Aorta (tissue), 5 donors: ENCODE measurements at regions not wholly inside any gene's neighbourhood (a gene's known extent, or its start where the extent isn't known, plus 50 kb on each side); places are given as distances from the start of the nearest gene placed in this dataset.
A peak's percentile ranks its signal among the peaks of the same experiment; 100 is the strongest.
"Not testable (repeated sequence)": the region's sequence is repeated elsewhere in the genome, so short reads cannot be mapped to it uniquely, and the experiment has no call there.

Source experiments
- ATAC-seq: fragments of 200-7000 bp; cut with Tn5 transposase; one replicate; pipeline ENCODE4 v1.9.1; 2022; ENCODE audit warnings: moderate library complexity; ENCODE audit not compliant: low FRiP score
- DNase-seq, 2 donors: peaks; one replicate each; pipeline ENCODE4 v3.0.0-alpha.2; 2020
- H3K27ac ChIP-seq, 2 donors: one replicate each; pipeline ENCODE4 v1.5.1; 2013; ENCODE audit warnings: low read length in 2 of 2, mild to moderate bottlenecking in 2 of 2, moderate library complexity in 2 of 2, control low read depth in 1 of 2, inconsistent platforms in 1 of 2, low read depth in 1 of 2
- H3K27me3 ChIP-seq, 2 donors: one replicate each; pipeline ENCODE4 v1.6.1; 2013; ENCODE audit warnings: control low read depth in 1 of 2, low read length in 1 of 2, mild to moderate bottlenecking in 1 of 2, moderate library complexity in 1 of 2; ENCODE audit not compliant: insufficient read depth in 2 of 2, control insufficient read depth in 1 of 2
- H3K36me3 ChIP-seq, 2 donors: one replicate each; pipeline ENCODE4 v1.6.1; 2013; ENCODE audit warnings: control low read depth in 1 of 2, low read length in 1 of 2, mild to moderate bottlenecking in 1 of 2; ENCODE audit not compliant: insufficient read depth in 2 of 2, control insufficient read depth in 1 of 2
- H3K4me1 ChIP-seq, 2 donors: one replicate each; pipeline ENCODE4 v1.6.1; 2013; ENCODE audit warnings: low read length in 2 of 2, control low read depth in 1 of 2, mild to moderate bottlenecking in 1 of 2, moderate library complexity in 1 of 2; ENCODE audit not compliant: insufficient read depth in 2 of 2, control insufficient read depth in 1 of 2
- H3K4me3 ChIP-seq, 2 donors: one replicate each; pipeline ENCODE4 v1.5.1; 2013; ENCODE audit warnings: low read length in 2 of 2, control low read depth in 1 of 2, mild to moderate bottlenecking in 1 of 2
- H3K9me3 ChIP-seq: one replicate; pipeline ENCODE4 v1.6.1; 2013; ENCODE audit warnings: mild to moderate bottlenecking, low read length; ENCODE audit not compliant: control insufficient read depth
- WGBS, 2 donors: extraction: QIAGEN DNeasy Blood & Tissue Kit; methylation state at CpG; one replicate each; pipeline ENCODE4 v1.1.7; 2013; 5-methylcytosine and 5-hydroxymethylcytosine counted together
- intact Hi-C, 2 donors: fragments of 100-400 bp; cut with DNase I; formaldehyde crosslinking; loops; one replicate each; pipeline versions ENCODE4 v1.14.2 to v1.15.0; 2022
- donor health status: healthy with polysubstance abuse.
- donor health status: Bipolar disorder and iron deficiency.
- donor health status: DM: no; HTN: no; CAD: no.
- donor health status: DM: no; HTN: no; CAD: no.
- donor health status: DM: yes; HTN: yes; CAD: no.

- DNase-seq: peak in 1 of 2 donors; percentile 25
- ATAC-seq: no peak
- no peaks in the 10 kb centered on the region for H3K36me3 ChIP-seq
- no peak overlapping the region for H3K4me3 ChIP-seq
- H3K9me3 ChIP-seq: peaks cover 1% of the 10 kb centered on the region
- H3K27ac ChIP-seq: no peak overlapping the region
- H3K27me3 ChIP-seq: no peaks in the 10 kb centered on the region
- intact Hi-C loops: no loop called here
- 74 to 79% methylated on average over 11 of the region's 11 CpGs for WGBS, 2 donors
- no peaks in the 10 kb centered on the region for H3K4me1 ChIP-seq
Measured at GRCh38 chr3:197417911-197418618, 119.7 kb upstream of the DLG1 start.

GRCh38 chr3:197417441-197417840 lies 119.0 kb upstream of the DLG1 start:
- DNase-seq (peak in 1 of 2 donors; percentile 27), ATAC-seq (no peak)
- Histone ChIP-seq H3K9me3 (peaks cover 1% of the 10 kb centered on the region), H3K4me1 (no peaks in the 10 kb centered on the region), H3K27me3 (no peaks in the 10 kb centered on the region), H3K36me3 (no peaks in the 10 kb centered on the region), H3K27ac (no peak overlapping the region), H3K4me3 (no peak overlapping the region)
- intact Hi-C loops: no loop called here
- WGBS, 2 donors: 74 to 80% methylated on average over 6 of the region's 6 CpGs

- ATAC-seq, intact Hi-C loops, H3K4me3 ChIP-seq, H3K9me3 ChIP-seq, H3K27me3 ChIP-seq, H3K36me3 ChIP-seq, DNase-seq, H3K4me1 ChIP-seq, H3K27ac ChIP-seq: not testable (repeated sequence)
- WGBS, 2 donors: 81 to 88% methylated on average over 1 to 2 of the region's 2 CpGs
Measured at GRCh38 chr3:197411899-197412298, 113.5 kb upstream of the DLG1 start.

GRCh38 chr3:197410170-197410569 lies 111.8 kb upstream of the DLG1 start:
- H3K27me3 ChIP-seq, H3K36me3 ChIP-seq, H3K9me3 ChIP-seq, intact Hi-C loops, H3K27ac ChIP-seq, ATAC-seq, H3K4me1 ChIP-seq, H3K4me3 ChIP-seq: not testable (repeated sequence)
- DNase-seq: peak in 1 of 2 donors; percentile 15
- 94% methylated on average over 11 of the region's 11 CpGs for WGBS, 2 donors

- intact Hi-C loops: no loop called here
Measured at GRCh38 chr3:197408177-197408957, 110.0 kb upstream of the DLG1 start.

GRCh38 chr3:197407526-197407925 lies 109.1 kb upstream of the DLG1 start:
- Histone ChIP-seq H3K36me3 (no peaks in the 10 kb centered on the region), H3K4me1 (no peaks in the 10 kb centered on the region), H3K9me3 (peaks cover 6% of the 10 kb centered on the region), H3K4me3 (no peak overlapping the region), H3K27ac (no peak overlapping the region), H3K27me3 (no peaks in the 10 kb centered on the region)
- 81 to 86% methylated on average over 3 of the region's 3 CpGs for WGBS, 2 donors
- intact Hi-C loops: no loop called here
- DNase-seq (peak in 1 of 2 donors; percentile 34), ATAC-seq (no peak)

More at GRCh38 chr3:197408177-197408957, 110.0 kb upstream of the DLG1 start:
- no peak overlapping the region for H3K4me3 ChIP-seq
- no peaks in the 10 kb centered on the region for H3K4me1 ChIP-seq
- no peak overlapping the region for H3K27ac ChIP-seq
- H3K27me3 ChIP-seq: no peaks in the 10 kb centered on the region
- H3K9me3 ChIP-seq: peaks cover 6% of the 10 kb centered on the region
- ATAC-seq (no peak), DNase-seq (no peak)
- H3K36me3 ChIP-seq: no peaks in the 10 kb centered on the region
- 75 to 82% methylated on average over 9 of the region's 9 CpGs for WGBS, 2 donors

GRCh38 chr3:197407053-197407452 lies 108.6 kb upstream of the DLG1 start:
- Histone ChIP-seq H3K27me3 (no peaks in the 10 kb centered on the region), H3K4me1 (no peaks in the 10 kb centered on the region), H3K27ac (no peak overlapping the region), H3K4me3 (no peak overlapping the region), H3K9me3 (peaks cover 6% of the 10 kb centered on the region), H3K36me3 (no peaks in the 10 kb centered on the region)
- intact Hi-C loops: no loop called here
- WGBS, 2 donors: 93 to 94% methylated on average over 15 of the region's 15 CpGs
- peak in 1 of 2 donors; percentile 61 for DNase-seq
- no peak for ATAC-seq

GRCh38 chr3:197406266-197406665 lies 107.9 kb upstream of the DLG1 start:
- no peaks in the 10 kb centered on the region for H3K27me3 ChIP-seq
- no peaks in the 10 kb centered on the region for H3K36me3 ChIP-seq
- H3K27ac ChIP-seq: no peak overlapping the region
- intact Hi-C loops: no loop called here
- ATAC-seq (peak; percentile 69), DNase-seq (peak; percentile 73 to 78)
- H3K4me1 ChIP-seq: no peaks in the 10 kb centered on the region
- 2 to 6% methylated on average over 7 of the region's 7 CpGs for WGBS, 2 donors
- peaks cover 6% of the 10 kb centered on the region for H3K9me3 ChIP-seq
- H3K4me3 ChIP-seq: no peak overlapping the region

- intact Hi-C loops: no loop called here
- Histone ChIP-seq H3K4me1 (no peaks in the 10 kb centered on the region), H3K9me3 (peaks cover 4% of the 10 kb centered on the region), H3K36me3 (no peaks in the 10 kb centered on the region), H3K27me3 (no peaks in the 10 kb centered on the region), H3K27ac (no peak overlapping the region), H3K4me3 (no peak overlapping the region)
- ATAC-seq (no peak), DNase-seq (no peak)
- WGBS, 2 donors: 90 to 92% methylated on average over 7 of the region's 7 CpGs
Measured at GRCh38 chr3:197404754-197405153, 106.3 kb upstream of the DLG1 start.
